Panc1 (cell line): ENCODE measurements at regions not wholly inside any gene's neighbourhood (a gene's known extent, or its start where the extent isn't known, plus 50 kb on each side); places are given as distances from the start of the nearest gene placed in this dataset.

Experiments used
- ATAC-seq: fragments of 200-7000 bp; cut with Tn5 transposase; 2 replicates; pipeline ENCODE4 v1.9.1; 2020; ENCODE audit warnings: mild to moderate bottlenecking, moderate library complexity
- BruUV-seq: library from RNA; stranded (reverse); fragments of 400-500 nt; replicated peaks from 2 replicates; lab custom pipeline; 2021; lab: Mats Ljungman, UMichigan
- CTCF ChIA-PET: fragments of 300-600 bp; sonication (Branson Sonifier 250); formaldehyde crosslinking; loops from one replicate; lab custom pipeline; 2022; ENCODE audit warnings: antibody characterized with exemption; lab: Charles Lee
- POLR2A ChIA-PET: fragments of 300-600 bp; sonication (Branson Sonifier 250); formaldehyde crosslinking; loops from one replicate; lab custom pipeline; 2022; ENCODE audit warnings: antibody characterized with exemption; lab: Charles Lee
- DNase-seq: peaks from one replicate; pipeline ENCODE4 v3.0.0-alpha.2; 2010; ENCODE audit warnings: low read depth, low spot score
- H3K27ac ChIP-seq: 2 replicates; pipeline ENCODE4 v1.5.1; 2011; ENCODE audit warnings: mild to moderate bottlenecking, low read length, inconsistent platforms
- H3K27me3 ChIP-seq: fragments of 200-500 bp; sonication (Bioruptor generic); 2 replicates; pipeline ENCODE4 v1.6.0; 2014; ENCODE audit warnings: low read length, inconsistent platforms; ENCODE audit not compliant: control insufficient read depth, insufficient read depth
- H3K36me3 ChIP-seq: fragments of 200-500 bp; sonication (Bioruptor generic); 2 replicates; pipeline ENCODE4 v1.5.1; 2014; ENCODE audit warnings: inconsistent platforms, mild to moderate bottlenecking, low read length, moderate library complexity; ENCODE audit not compliant: control insufficient read depth, insufficient read depth
- H3K4me1 ChIP-seq: 2 replicates; pipeline ENCODE4 v1.5.1; 2011; ENCODE audit warnings: inconsistent platforms, mild to moderate bottlenecking, low read length, moderate library complexity; ENCODE audit not compliant: control insufficient read depth, insufficient read depth
- H3K4me3 ChIP-seq, 2 experiments: 2 replicates each; pipeline ENCODE4 v1.5.1; 2011 to 2012; ENCODE audit warnings: low read depth in 2 of 2, low read length in 2 of 2, mild to moderate bottlenecking in 2 of 2, inconsistent platforms in 1 of 2, moderate library complexity in 1 of 2
- H3K9me3 ChIP-seq: fragments of 200-500 bp; sonication (Bioruptor generic); 2 replicates; pipeline ENCODE4 v1.5.1; 2014; ENCODE audit warnings: low read depth, mild to moderate bottlenecking, inconsistent platforms, low read length, moderate library complexity; ENCODE audit not compliant: control insufficient read depth, insufficient read depth
- POLR2AphosphoS5 ChIP-seq: IDR thresholded peaks from 2 replicates; pipeline ENCODE4 v1.6.1; 2012; ENCODE audit warnings: mild to moderate bottlenecking, low read depth, low read length, moderate library complexity
- SIN3A ChIP-seq: IDR thresholded peaks from 2 replicates; pipeline ENCODE4 v1.6.1; 2012; ENCODE audit warnings: low read depth, mild to moderate bottlenecking, low read length, moderate library complexity, borderline replicate concordance; ENCODE audit not compliant: insufficient read depth
- TCF7L2 ChIP-seq: IDR thresholded peaks from 2 replicates; pipeline ENCODE4 v1.6.1; 2011; ENCODE audit warnings: mild to moderate bottlenecking, low read depth, low read length, inconsistent platforms
- in situ Hi-C: cut with HindIII; loops from 2 replicates; pipeline ENCODE4 v1.10.0; 2016; ENCODE audit warnings: low sequenced_read_pairs, low pct_unique_long_range_greater_than_20kb
- intact Hi-C: fragments of 100-400 bp; cut with micrococcal nuclease; formaldehyde crosslinking; loops from one replicate; pipeline ENCODE4 v1.10.0; 2022; ENCODE audit not compliant: unreplicated experiment
- TF ChIP-seq, protein P1 (sequence below), 2 experiments: IDR thresholded peaks; 2 replicates each; pipeline ENCODE4 v1.6.1; 2011 to 2012; ENCODE audit warnings: low read depth in 2 of 2, control low read depth in 1 of 2, low read length in 1 of 2, mild to moderate bottlenecking in 1 of 2, moderate library complexity in 1 of 2; ENCODE audit not compliant: insufficient read depth in 1 of 2
- TF ChIP-seq, protein P2 (sequence below): fragments of 450-650 bp; IDR thresholded peaks from 2 replicates; pipeline ENCODE4 v1.5.1; 2017; ENCODE audit warnings: mild to moderate bottlenecking

DNA sequence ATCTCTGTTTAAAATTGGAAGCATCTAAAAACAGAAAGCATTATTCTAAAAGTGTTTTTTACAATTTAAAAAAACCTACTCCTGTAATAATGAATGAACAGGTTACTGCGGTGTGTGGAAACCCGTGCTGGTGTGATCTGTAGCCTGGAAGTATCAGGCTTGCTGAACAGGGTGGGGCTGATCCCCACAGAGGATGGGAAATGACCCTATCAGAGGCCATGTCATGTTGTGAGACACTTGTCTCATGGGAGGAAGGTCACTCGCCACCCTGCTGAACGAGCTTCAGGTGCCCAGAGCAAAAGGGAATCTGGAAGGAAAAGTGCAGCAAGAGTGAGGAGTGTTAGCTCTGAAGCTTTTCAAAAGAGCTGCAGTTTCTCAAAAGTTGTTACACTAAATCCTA is 320.7 kb downstream of the RRAGC start:
- H3K36me3 ChIP-seq = no peaks in the 10 kb centered on the region
- in situ Hi-C loops = no loop called here
- no peaks in the 10 kb centered on the region for H3K4me1 ChIP-seq
- DNase-seq = no peak
- no peak for TF ChIP-seq TCF7L2
- TF ChIP-seq, protein P1, sequence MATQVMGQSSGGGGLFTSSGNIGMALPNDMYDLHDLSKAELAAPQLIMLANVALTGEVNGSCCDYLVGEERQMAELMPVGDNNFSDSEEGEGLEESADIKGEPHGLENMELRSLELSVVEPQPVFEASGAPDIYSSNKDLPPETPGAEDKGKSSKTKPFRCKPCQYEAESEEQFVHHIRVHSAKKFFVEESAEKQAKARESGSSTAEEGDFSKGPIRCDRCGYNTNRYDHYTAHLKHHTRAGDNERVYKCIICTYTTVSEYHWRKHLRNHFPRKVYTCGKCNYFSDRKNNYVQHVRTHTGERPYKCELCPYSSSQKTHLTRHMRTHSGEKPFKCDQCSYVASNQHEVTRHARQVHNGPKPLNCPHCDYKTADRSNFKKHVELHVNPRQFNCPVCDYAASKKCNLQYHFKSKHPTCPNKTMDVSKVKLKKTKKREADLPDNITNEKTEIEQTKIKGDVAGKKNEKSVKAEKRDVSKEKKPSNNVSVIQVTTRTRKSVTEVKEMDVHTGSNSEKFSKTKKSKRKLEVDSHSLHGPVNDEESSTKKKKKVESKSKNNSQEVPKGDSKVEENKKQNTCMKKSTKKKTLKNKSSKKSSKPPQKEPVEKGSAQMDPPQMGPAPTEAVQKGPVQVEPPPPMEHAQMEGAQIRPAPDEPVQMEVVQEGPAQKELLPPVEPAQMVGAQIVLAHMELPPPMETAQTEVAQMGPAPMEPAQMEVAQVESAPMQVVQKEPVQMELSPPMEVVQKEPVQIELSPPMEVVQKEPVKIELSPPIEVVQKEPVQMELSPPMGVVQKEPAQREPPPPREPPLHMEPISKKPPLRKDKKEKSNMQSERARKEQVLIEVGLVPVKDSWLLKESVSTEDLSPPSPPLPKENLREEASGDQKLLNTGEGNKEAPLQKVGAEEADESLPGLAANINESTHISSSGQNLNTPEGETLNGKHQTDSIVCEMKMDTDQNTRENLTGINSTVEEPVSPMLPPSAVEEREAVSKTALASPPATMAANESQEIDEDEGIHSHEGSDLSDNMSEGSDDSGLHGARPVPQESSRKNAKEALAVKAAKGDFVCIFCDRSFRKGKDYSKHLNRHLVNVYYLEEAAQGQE (IDR thresholded peaks at IDR 0.05; ENCODE audit: insufficient read depth in 1 of 2, low read depth in 2 of 2, low read length in 1 of 2) = no peak
- no peak for TF ChIP-seq POLR2AphosphoS5
- CTCF ChIA-PET = no interaction called here
- POLR2A ChIA-PET = no interaction called here
- no peak overlapping the region for H3K4me3 ChIP-seq
- intact Hi-C loops = no loop called here
- ATAC-seq = no peak
- H3K27me3 ChIP-seq = peaks cover 4% of the 10 kb centered on the region; the same call in 1 of the 2 replicates
- BruUV-seq = no TSS peak
- H3K27ac ChIP-seq = no peak overlapping the region
- H3K9me3 ChIP-seq = no peaks in the 10 kb centered on the region

DNA sequence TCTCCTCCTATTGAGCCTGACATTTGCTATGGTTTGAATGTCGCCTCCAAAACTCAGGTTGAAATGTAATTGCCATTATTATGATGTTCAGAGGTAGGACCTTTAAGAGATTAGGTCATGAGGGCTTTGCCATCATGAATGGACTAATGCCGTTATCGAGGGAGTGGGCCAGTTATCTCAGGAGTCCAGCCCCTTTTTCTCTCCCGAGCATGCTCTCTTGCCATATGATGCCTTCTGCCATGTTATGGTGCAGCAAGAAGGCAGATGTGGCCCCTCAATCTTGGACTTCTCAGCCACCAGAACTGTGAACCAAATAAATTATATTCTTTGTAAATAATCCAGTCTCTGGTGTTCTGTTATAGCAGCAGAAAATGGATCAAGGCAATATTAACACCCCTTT is 323.5 kb downstream of the RRAGC start:
- H3K9me3 ChIP-seq = no peaks in the 10 kb centered on the region
- H3K27ac ChIP-seq = no peak overlapping the region
- intact Hi-C loops (no loop called here), in situ Hi-C loops (no loop called here)
- H3K27me3 ChIP-seq = peaks cover 6% of the 10 kb centered on the region
- CTCF ChIA-PET = no interaction called here
- POLR2A ChIA-PET = no interaction called here
- H3K4me3 ChIP-seq = no peak overlapping the region
- no peak for TF ChIP-seq TCF7L2
- TF ChIP-seq POLR2AphosphoS5 = no peak
- TF ChIP-seq SIN3A = no peak
- TF ChIP-seq, protein P2, sequence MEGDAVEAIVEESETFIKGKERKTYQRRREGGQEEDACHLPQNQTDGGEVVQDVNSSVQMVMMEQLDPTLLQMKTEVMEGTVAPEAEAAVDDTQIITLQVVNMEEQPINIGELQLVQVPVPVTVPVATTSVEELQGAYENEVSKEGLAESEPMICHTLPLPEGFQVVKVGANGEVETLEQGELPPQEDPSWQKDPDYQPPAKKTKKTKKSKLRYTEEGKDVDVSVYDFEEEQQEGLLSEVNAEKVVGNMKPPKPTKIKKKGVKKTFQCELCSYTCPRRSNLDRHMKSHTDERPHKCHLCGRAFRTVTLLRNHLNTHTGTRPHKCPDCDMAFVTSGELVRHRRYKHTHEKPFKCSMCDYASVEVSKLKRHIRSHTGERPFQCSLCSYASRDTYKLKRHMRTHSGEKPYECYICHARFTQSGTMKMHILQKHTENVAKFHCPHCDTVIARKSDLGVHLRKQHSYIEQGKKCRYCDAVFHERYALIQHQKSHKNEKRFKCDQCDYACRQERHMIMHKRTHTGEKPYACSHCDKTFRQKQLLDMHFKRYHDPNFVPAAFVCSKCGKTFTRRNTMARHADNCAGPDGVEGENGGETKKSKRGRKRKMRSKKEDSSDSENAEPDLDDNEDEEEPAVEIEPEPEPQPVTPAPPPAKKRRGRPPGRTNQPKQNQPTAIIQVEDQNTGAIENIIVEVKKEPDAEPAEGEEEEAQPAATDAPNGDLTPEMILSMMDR = no peak
- TF ChIP-seq, protein P1 (IDR thresholded peaks at IDR 0.05; ENCODE audit: insufficient read depth in 1 of 2, low read depth in 2 of 2, low read length in 1 of 2) = no peak
- H3K4me1 ChIP-seq = no peaks in the 10 kb centered on the region
- DNase-seq = no peak
- no peaks in the 10 kb centered on the region for H3K36me3 ChIP-seq
- BruUV-seq = no TSS peak
- no peak for ATAC-seq
